Transverse colon (tissue), 4 donors: ENCODE measurements at regions not wholly inside any gene's neighbourhood (a gene's known extent, or its start where the extent isn't known, plus 50 kb on each side); places are given as distances from the start of the nearest gene placed in this dataset.

Source experiments
- DNase-seq: peaks from one replicate; pipeline ENCODE4 v3.0.0-alpha.2; 2019
- H3K27ac ChIP-seq, 4 donors: fragments of 200-600 bp; sonication (generic); 2 replicates each; pipeline ENCODE4 v1.5.1; 2016 to 2018; ENCODE audit warnings: inconsistent platforms in 4 of 4
- H3K27me3 ChIP-seq: fragments of 200-600 bp; sonication (generic); 2 replicates; pipeline ENCODE4 v1.5.1; 2017; ENCODE audit warnings: inconsistent platforms
- H3K36me3 ChIP-seq, 4 donors: fragments of 200-600 bp; sonication (generic); 2 replicates each; pipeline ENCODE4 v1.5.1; 2017 to 2019; ENCODE audit warnings: inconsistent platforms in 4 of 4
- H3K4me1 ChIP-seq, 4 donors: fragments of 200-600 bp; sonication (generic); 2 replicates each; pipeline ENCODE4 v1.5.1; 2017 to 2020; ENCODE audit warnings: inconsistent platforms in 4 of 4
- H3K4me3 ChIP-seq, 4 donors: fragments of 200-600 bp; sonication (generic); 1 replicate in 1 of 4; 2 replicates in 3 of 4; pipeline versions ENCODE4 v1.5.1 to v1.6.1; 2017 to 2019; ENCODE audit warnings: inconsistent platforms in 4 of 4
- H3K9me3 ChIP-seq, 2 donors: fragments of 200-600 bp; sonication (generic); 2 replicates each; pipeline ENCODE4 v1.5.1; 2017 to 2019; ENCODE audit warnings: inconsistent platforms in 2 of 2
- CTCF ChIP-seq, 5 experiments: fragments of 200-600 bp in 3 of 5; fragments of 450-650 bp in 2 of 5; sonication (generic) in 3 of 5; IDR thresholded peaks; 1 replicate in 2 of 5; 2 replicates in 3 of 5; pipeline ENCODE4 v1.5.1; 2016 to 2017; ENCODE audit warnings: antibody characterized with exemption in 5 of 5, inconsistent platforms in 3 of 5, mild to moderate bottlenecking in 2 of 5, moderate library complexity in 1 of 5
- EP300 ChIP-seq: sonication (generic); formaldehyde crosslinking; IDR thresholded peaks from one replicate; pipeline ENCODE4 v1.6.1; 2017; ENCODE audit warnings: antibody characterized with exemption, low read depth
- POLR2A ChIP-seq: fragments of 450-650 bp; IDR thresholded peaks from one replicate; pipeline ENCODE4 v1.6.1; 2016; ENCODE audit warnings: antibody characterized with exemption, mild to moderate bottlenecking, moderate library complexity
- POLR2AphosphoS5 ChIP-seq, 3 donors: sonication (generic); formaldehyde crosslinking; IDR thresholded peaks; one replicate each; pipeline ENCODE4 v1.6.1; 2016; ENCODE audit warnings: antibody characterized with exemption in 3 of 3
- WGBS, 2 donors: methylation state at CpG; one replicate each; pipeline ENCODE4 v1.1.5; 2018; ENCODE audit warnings: low coverage in 1 of 2; 5-methylcytosine and 5-hydroxymethylcytosine counted together
- in situ Hi-C, 4 donors: fragments of 200-750 bp; cut with MboI; loops; one replicate each; pipeline versions ENCODE4 v1.15.0 to v1.15.1; 2017; ENCODE audit warnings: low sequenced_read_pairs in 3 of 4, low pct_ligation_motif_present in 1 of 4, low pct_unique_long_range_greater_than_20kb in 1 of 4
- intact Hi-C: fragments of 100-400 bp; cut with DNase I; formaldehyde crosslinking; loops from one replicate; pipeline ENCODE4 v1.15.1; 2023; ENCODE audit warnings: low total_unique reads

GRCh38 chr2:45237850-45238542 is 228.7 kb upstream of the SIX2 start:
- in situ Hi-C loops (no loop called here), intact Hi-C loops (no loop called here)
- no peaks in the 10 kb centered on the region for H3K27me3 ChIP-seq
- peaks cover 0 to 7% (median 0%) of the 10 kb centered on the region in 4 donors for H3K4me1 ChIP-seq
- WGBS, 2 donors = 65% methylated on average over 6 of the region's 6 CpGs; no CpG with 5 or more reads in 1 of the 2 donors
- TF ChIP-seq EP300 = no peak
- TF ChIP-seq POLR2AphosphoS5 (IDR thresholded peaks at IDR 0.05) = no peak
- TF ChIP-seq CTCF (IDR thresholded peaks at IDR 0.05) = no peak
- TF ChIP-seq POLR2A = no peak
- H3K4me3 ChIP-seq = no peak overlapping the region
- H3K27ac ChIP-seq = no peak overlapping the region
- DNase-seq = no peak
- no peaks in the 10 kb centered on the region for H3K9me3 ChIP-seq
- H3K36me3 ChIP-seq = no peaks in the 10 kb centered on the region

GRCh38 chr2:45237128-45237527 is 227.9 kb upstream of the SIX2 start:
- TF ChIP-seq CTCF (IDR thresholded peaks at IDR 0.05) (no peak), EP300 (no peak)
- Histone ChIP-seq H3K4me1 (peaks cover 0 to 7% (median 0%) of the 10 kb centered on the region in 4 donors), H3K27ac (no peak overlapping the region), H3K36me3 (no peaks in the 10 kb centered on the region), H3K27me3 (no peaks in the 10 kb centered on the region), H3K4me3 (no peak overlapping the region), H3K9me3 (no peaks in the 10 kb centered on the region)
- intact Hi-C loops (no loop called here), in situ Hi-C loops (no loop called here)
- 52 to 64% methylated on average over 5 to 9 of the region's 9 CpGs for WGBS, 2 donors
- DNase-seq = no peak

DNA sequence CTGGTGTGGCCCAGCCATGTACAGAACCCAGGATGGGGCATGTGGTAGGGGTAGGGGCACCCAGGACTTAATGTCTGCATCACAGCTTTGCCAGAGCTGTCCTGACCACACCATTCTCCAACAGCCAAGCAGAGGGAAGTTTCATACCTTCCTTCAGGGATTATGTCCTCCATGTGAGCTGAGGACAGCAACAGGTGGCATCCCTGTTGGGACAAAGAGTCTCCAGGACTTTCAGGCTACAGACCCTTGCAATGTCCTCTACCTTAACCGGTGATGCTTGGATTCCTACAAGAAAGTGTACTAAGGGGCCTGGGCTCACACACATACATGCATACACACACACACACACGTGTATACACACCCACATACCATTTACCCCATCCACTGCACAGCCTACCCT is 227.0 kb upstream of the SIX2 start:
- in situ Hi-C loops (no loop called here), intact Hi-C loops (no loop called here)
- no peaks in the 10 kb centered on the region for H3K36me3 ChIP-seq
- H3K4me3 ChIP-seq = no peak overlapping the region
- peaks cover 0 to 6% (median 0%) of the 10 kb centered on the region in 4 donors for H3K4me1 ChIP-seq
- no peaks in the 10 kb centered on the region for H3K27me3 ChIP-seq
- 86% methylated on average over 2 of the region's 2 CpGs; no CpG with 5 or more reads in 1 of the 2 donors for WGBS, 2 donors
- no peaks in the 10 kb centered on the region for H3K9me3 ChIP-seq
- H3K27ac ChIP-seq = no peak overlapping the region
- TF ChIP-seq POLR2AphosphoS5 (IDR thresholded peaks at IDR 0.05) = no peak
- no peak for TF ChIP-seq CTCF (IDR thresholded peaks at IDR 0.05)
- TF ChIP-seq EP300 = no peak
- no peak for TF ChIP-seq POLR2A
- DNase-seq = no peak

DNA sequence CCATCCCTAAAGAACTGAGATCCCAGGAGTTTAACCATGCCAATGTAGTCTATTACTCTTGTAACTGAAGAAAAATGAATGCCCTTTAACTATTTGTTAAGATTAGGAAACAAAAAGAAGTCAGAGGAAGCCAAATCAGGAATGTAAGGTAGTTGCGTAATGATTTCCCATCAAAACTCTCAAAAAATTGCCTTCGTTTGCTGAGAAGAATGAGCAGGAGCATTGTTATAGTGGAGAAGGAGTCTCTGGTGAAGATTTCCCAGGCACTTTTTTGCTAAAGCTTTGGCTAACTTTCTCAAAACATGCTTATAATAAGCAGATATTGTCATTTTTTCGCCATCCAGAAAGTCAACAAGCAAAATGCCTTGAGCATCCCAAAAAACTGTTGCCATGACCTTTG is 224.0 kb upstream of the SIX2 start:
- TF ChIP-seq POLR2AphosphoS5 (IDR thresholded peaks at IDR 0.05) (no peak), POLR2A (no peak), CTCF (IDR thresholded peaks at IDR 0.05) (no peak), EP300 (no peak)
- Histone ChIP-seq H3K27ac (no peak overlapping the region), H3K4me1 (no peaks in the 10 kb centered on the region), H3K27me3 (no peaks in the 10 kb centered on the region), H3K4me3 (no peak overlapping the region), H3K9me3 (no peaks in the 10 kb centered on the region), H3K36me3 (no peaks in the 10 kb centered on the region)
- WGBS, 2 donors = 85 to 92% methylated on average over 3 of the region's 3 CpGs
- DNase-seq = no peak
- in situ Hi-C loops (no loop called here), intact Hi-C loops (no loop called here)
